HepG2 (cell line): ENCODE measurements at regions not wholly inside any gene's neighbourhood (a gene's known extent, or its start where the extent isn't known, plus 50 kb on each side); places are given as distances from the start of the nearest gene placed in this dataset.

Source experiments
- ATAC-seq: fragments of 200-7000 bp; cut with Tn5 transposase; 3 replicates; pipeline ENCODE4 v1.9.1; 2020; ENCODE audit warnings: mild to moderate bottlenecking, moderate library complexity
- BruUV-seq: library from RNA; stranded (reverse); fragments of 400-500 nt; replicated peaks from 2 replicates; lab custom pipeline; 2021; lab: Mats Ljungman, UMichigan
- CTCF ChIA-PET: fragments of 300-600 bp; formaldehyde crosslinking; extraction: SDS; loops from one replicate; lab custom pipeline; 2021; ENCODE audit warnings: low total read pairs, inconsistent platforms, low intra/inter-chr PET ratio; lab: Yijun Ruan, JAX
- POLR2A ChIA-PET: fragments of 350-600 bp; sonication (Branson Sonifier 250); formaldehyde crosslinking; loops from one replicate; lab custom pipeline; 2020; ENCODE audit warnings: antibody characterized with exemption, inconsistent platforms; lab: Yijun Ruan, JAX
- DNase-seq: peaks from one replicate; pipeline ENCODE4 v3.0.0-alpha.2; 2015; ENCODE audit warnings: low spot score
- FAIRE-seq: peaks from 3 replicates; lab custom pipeline; 2011; peaks lifted over from hg19 to GRCh38; lab: Jason Lieb, UNC
- H2AFZ ChIP-seq: one replicate; pipeline ENCODE4 v1.6.1; 2011; ENCODE audit warnings: low read length, inconsistent platforms
- H3K27ac ChIP-seq: fragments of 300-600 bp; 3 replicates; pipeline ENCODE4 v1.8.0; 2011; ENCODE audit warnings: mixed run types, mild to moderate bottlenecking, mixed read lengths, low read length, inconsistent platforms; ENCODE audit not compliant: insufficient read depth; ENCODE audit errors: extremely low read length
- H3K27me3 ChIP-seq, 2 experiments: fragments of 200-600 bp in 1 of 2; 2 replicates in 1 of 2; 3 replicates in 1 of 2; pipeline versions ENCODE4 v1.6.0 to v1.8.0; 2011; ENCODE audit warnings: low read length in 2 of 2, mild to moderate bottlenecking in 2 of 2, moderate library complexity in 2 of 2, inconsistent platforms in 1 of 2; ENCODE audit not compliant: insufficient read depth in 2 of 2, control insufficient read depth in 1 of 2
- H3K36me3 ChIP-seq, 2 experiments: fragments of 200-600 bp in 1 of 2; replicated peaks in 1 of 2; 2 replicates in 1 of 2; 3 replicates in 1 of 2; pipeline versions ENCODE4 v1.5.1 to v1.8.0; 2011; ENCODE audit warnings: low read length in 2 of 2, inconsistent platforms in 1 of 2; ENCODE audit not compliant: insufficient read depth in 2 of 2, control insufficient read depth in 1 of 2
- H3K4me1 ChIP-seq: 2 replicates; pipeline ENCODE4 v1.5.1; 2012; ENCODE audit warnings: low read length, inconsistent platforms; ENCODE audit not compliant: insufficient read depth
- H3K4me2 ChIP-seq: 2 replicates; pipeline ENCODE4 v1.6.0; 2011; ENCODE audit warnings: low read depth, low read length, inconsistent platforms
- H3K4me3 ChIP-seq, 3 experiments: fragments of 200-600 bp in 1 of 3; sonication (generic), shearing (Covaris generic) in 1 of 3; replicated peaks in 1 of 3; 2 replicates each; pipeline ENCODE4 v1.5.1; 2011 to 2016; ENCODE audit warnings: low read length in 3 of 3, inconsistent platforms in 2 of 3, low read depth in 2 of 3, mild to moderate bottlenecking in 2 of 3, control low read depth in 1 of 3, mixed read lengths in 1 of 3; ENCODE audit not compliant: insufficient read depth in 1 of 3
- H3K79me2 ChIP-seq: one replicate; pipeline ENCODE4 v1.6.1; 2011; ENCODE audit warnings: low read length, inconsistent platforms; ENCODE audit not compliant: insufficient read depth
- H3K9ac ChIP-seq: 2 replicates; pipeline ENCODE4 v1.6.0; 2011; ENCODE audit warnings: mild to moderate bottlenecking, low read depth, low read length, inconsistent platforms; ENCODE audit not compliant: insufficient read depth
- H3K9me3 ChIP-seq: 2 replicates; pipeline ENCODE4 v1.5.1; 2012; ENCODE audit warnings: mild to moderate bottlenecking, low read length
- H4K20me1 ChIP-seq: 2 replicates; pipeline ENCODE4 v1.6.0; 2011; ENCODE audit warnings: inconsistent platforms, mild to moderate bottlenecking, low read length, moderate library complexity; ENCODE audit not compliant: insufficient read depth
- BHLHE40 ChIP-seq: IDR thresholded peaks from 2 replicates; pipeline ENCODE4 v1.6.1; 2011; ENCODE audit warnings: low read length, improper control_type of control experiment
- DMAP1 ChIP-seq: IDR thresholded peaks from 2 replicates; pipeline ENCODE4 v1.6.1; 2016
- GFI1 ChIP-seq: sonication (generic); formaldehyde crosslinking; IDR thresholded peaks from 2 replicates; pipeline ENCODE4 v1.5.0; 2020; ENCODE audit warnings: missing genetic modification reagents, mild to moderate bottlenecking, borderline replicate concordance
- HOXA7 ChIP-seq: sonication (generic); formaldehyde crosslinking; IDR thresholded peaks from 2 replicates; pipeline ENCODE4 v1.8.1; 2022; ENCODE audit warnings: mild to moderate bottlenecking, missing genetic modification reagents, moderate library complexity
- IRF9 ChIP-seq: sonication (generic); formaldehyde crosslinking; IDR thresholded peaks from 2 replicates; pipeline ENCODE4 v1.8.0; 2022; ENCODE audit warnings: missing genetic modification reagents, mild to moderate bottlenecking, borderline replicate concordance
- TBP ChIP-seq: sonication (generic); formaldehyde crosslinking; IDR thresholded peaks from 2 replicates; pipeline ENCODE4 v1.5.0; 2020; ENCODE audit warnings: missing genetic modification reagents
- TEAD3 ChIP-seq: optimal IDR thresholded peaks from 2 replicates; pipeline ENCODE3; 2016; ENCODE audit warnings: borderline replicate concordance
- TRIM22 ChIP-seq: fragments of 450-650 bp; IDR thresholded peaks from 2 replicates; pipeline ENCODE4 v1.6.1; 2017
- TRIM24 ChIP-seq: sonication (generic); formaldehyde crosslinking; IDR thresholded peaks from 2 replicates; pipeline ENCODE4 v1.8.0; 2022; ENCODE audit warnings: mild to moderate bottlenecking, missing genetic modification reagents
- ZBTB8A ChIP-seq: sonication (generic); formaldehyde crosslinking; IDR thresholded peaks from 2 replicates; pipeline ENCODE4 v1.4.0; 2020; ENCODE audit warnings: mild to moderate bottlenecking, low read depth, missing genetic modification reagents, borderline replicate concordance
- ZFP36 ChIP-seq: fragments of 150-350 bp; IDR thresholded peaks from 2 replicates; pipeline ENCODE4 v1.6.1; 2018; ENCODE audit warnings: borderline replicate concordance, low read length, low read depth; ENCODE audit not compliant: partially characterized antibody
- ZNF678 ChIP-seq: sonication (generic); formaldehyde crosslinking; IDR thresholded peaks from 2 replicates; pipeline ENCODE4 v1.4.0; 2020; ENCODE audit warnings: mild to moderate bottlenecking, missing genetic modification reagents
- WGBS: methylation state at CpG from one replicate; pipeline ENCODE4 v1.1.6; 2017; ENCODE audit warnings: low lambda C conversion rate; 5-methylcytosine and 5-hydroxymethylcytosine counted together
- in situ Hi-C: cut with HindIII; loops from 2 replicates; pipeline ENCODE4 v1.10.0; 2017; ENCODE audit warnings: low pct_unique_long_range_greater_than_20kb; ENCODE audit not compliant: extremely low pct_ligation_motif_present
- intact Hi-C: fragments of 100-400 bp; cut with micrococcal nuclease; formaldehyde crosslinking; loops from one replicate; pipeline ENCODE4 v1.10.0; 2022; ENCODE audit not compliant: unreplicated experiment
- TF ChIP-seq, protein P1 (sequence below): sonication (generic); formaldehyde crosslinking; IDR thresholded peaks from 2 replicates; pipeline ENCODE4 v1.4.0; 2020; ENCODE audit warnings: missing genetic modification reagents; ENCODE audit errors: not compliant biosample characterization

GRCh38 chr1:69197816-69198215 is 369.9 kb upstream of the LRRC7 start:
- WGBS, result 29% methylated on average over 3 of the region's 3 CpGs
- no peak overlapping the region for H3K9ac ChIP-seq
- POLR2A ChIA-PET, result no interaction called here
- CTCF ChIA-PET, result no interaction called here
- no peak for TF ChIP-seq BHLHE40
- no peak for TF ChIP-seq GFI1 (CRISPR knock-in tag)
- no peak for TF ChIP-seq ZBTB8A
- no peak for TF ChIP-seq IRF9 (CRISPR knock-in tag)
- no peak for TF ChIP-seq TBP (CRISPR knock-in tag)
- no peak for TF ChIP-seq HOXA7 (CRISPR knock-in tag)
- TF ChIP-seq, all 625 proteins: peak for 0
- Histone ChIP-seq H4K20me1 (no peaks in the 10 kb centered on the region), H3K4me2 (no peak overlapping the region), H3K4me1 (no peaks in the 10 kb centered on the region), H3K9me3 (peaks cover 63% of the 10 kb centered on the region), H3K79me2 (no peaks in the 10 kb centered on the region), H2AFZ (no peak overlapping the region), H3K36me3 (no peaks in the 10 kb centered on the region), H3K27ac (no peak overlapping the region), H3K4me3 (no peak overlapping the region), H3K27me3 (no peaks in the 10 kb centered on the region)
- DNase-seq (no peak), ATAC-seq (no peak), FAIRE-seq (no peak)
- BruUV-seq, result no TSS peak
- intact Hi-C loops (no loop called here), in situ Hi-C loops (no loop called here)

- in situ Hi-C loops, result no loop called here
- no peaks in the 10 kb centered on the region for H3K4me1 ChIP-seq
- H3K9ac ChIP-seq, result no peak overlapping the region
- intact Hi-C loops, result no loop called here
- DNase-seq (no peak), ATAC-seq (no peak), FAIRE-seq (no peak)
- WGBS, result 1% methylated on average over 3 of the region's 3 CpGs
- H3K27ac ChIP-seq, result no peak overlapping the region
- H3K4me3 ChIP-seq, result no peak overlapping the region
- no peak overlapping the region for H2AFZ ChIP-seq
- no peak for TF ChIP-seq DMAP1
- TF ChIP-seq ZFP36, result no peak
- TF ChIP-seq TRIM24 (CRISPR knock-in tag), result no peak
- TF ChIP-seq TEAD3 (CRISPR knock-in tag), result no peak
- TF ChIP-seq ZNF678 (CRISPR knock-in tag), result no peak
- TF ChIP-seq, protein P1, sequence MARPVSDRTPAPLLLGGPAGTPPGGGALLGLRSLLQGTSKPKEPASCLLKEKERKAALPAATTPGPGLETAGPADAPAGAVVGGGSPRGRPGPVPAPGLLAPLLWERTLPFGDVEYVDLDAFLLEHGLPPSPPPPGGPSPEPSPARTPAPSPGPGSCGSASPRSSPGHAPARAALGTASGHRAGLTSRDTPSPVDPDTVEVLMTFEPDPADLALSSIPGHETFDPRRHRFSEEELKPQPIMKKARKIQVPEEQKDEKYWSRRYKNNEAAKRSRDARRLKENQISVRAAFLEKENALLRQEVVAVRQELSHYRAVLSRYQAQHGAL (CRISPR knock-in tag), result no peak
- TF ChIP-seq TRIM22, result no peak
- CTCF ChIA-PET, result no interaction called here
- no peaks in the 10 kb centered on the region for H4K20me1 ChIP-seq
- H3K27me3 ChIP-seq, result no peaks in the 10 kb centered on the region
- H3K9me3 ChIP-seq, result peaks cover 71% of the 10 kb centered on the region
- H3K36me3 ChIP-seq, result no peaks in the 10 kb centered on the region
- BruUV-seq, result no TSS peak
- no peaks in the 10 kb centered on the region for H3K79me2 ChIP-seq
- no peak overlapping the region for H3K4me2 ChIP-seq
- POLR2A ChIA-PET, result no interaction called here
Observed at GRCh38 chr1:69201716-69202115, 366.0 kb upstream of the LRRC7 start.
